MCF 10A (cell line): ENCODE measurements at regions not wholly inside any gene's neighbourhood (a gene's known extent, or its start where the extent isn't known, plus 50 kb on each side); places are given as distances from the start of the nearest gene placed in this dataset.

ENCODE experiments used
- BruUV-seq: library from RNA; stranded (reverse); fragments of 400-500 nt; replicated peaks from 2 replicates; lab custom pipeline; 2021; lab: Mats Ljungman, UMichigan
- CTCF ChIA-PET: fragments of 300-600 bp; sonication (Branson Sonifier 250); formaldehyde crosslinking; extraction: SDS; loops from one replicate; lab custom pipeline; 2021; ENCODE audit warnings: antibody characterized with exemption, inconsistent platforms; lab: Yijun Ruan, JAX
- POLR2A ChIA-PET: fragments of 300-600, 350-650 bp; sonication (Branson Sonifier 250); formaldehyde crosslinking; extraction: SDS; loops from one replicate; lab custom pipeline; 2020; ENCODE audit warnings: antibody characterized with exemption, inconsistent platforms; lab: Yijun Ruan, JAX
- DNase-seq: peaks from one replicate; pipeline ENCODE4 v3.0.0-alpha.2; 2018; ENCODE audit not compliant: unreplicated experiment
- H3K27ac Mint-ChIP-seq: one replicate; pipeline ENCODE4 v1.8.0; 2022; ENCODE audit warnings: mild to moderate bottlenecking, low read depth, mixed read lengths; ENCODE audit not compliant: unreplicated experiment
- H3K27me3 Mint-ChIP-seq: one replicate; pipeline ENCODE4 v1.8.0; 2022; ENCODE audit warnings: mixed read lengths; ENCODE audit not compliant: insufficient read depth, unreplicated experiment
- H3K36me3 Mint-ChIP-seq: one replicate; pipeline ENCODE4 v1.8.0; 2022; ENCODE audit warnings: mild to moderate bottlenecking, moderate library complexity, mixed read lengths; ENCODE audit not compliant: insufficient read depth, unreplicated experiment
- H3K4me1 Mint-ChIP-seq: one replicate; pipeline ENCODE4 v1.8.0; 2022; ENCODE audit warnings: mixed read lengths; ENCODE audit not compliant: insufficient read depth, unreplicated experiment
- H3K4me3 Mint-ChIP-seq: one replicate; pipeline ENCODE4 v1.8.0; 2022; ENCODE audit warnings: mild to moderate bottlenecking, moderate library complexity, mixed read lengths; ENCODE audit not compliant: unreplicated experiment
- H3K9me3 Mint-ChIP-seq: one replicate; pipeline ENCODE4 v1.8.0; 2022; ENCODE audit warnings: mixed read lengths; ENCODE audit not compliant: unreplicated experiment
- CTCF ChIP-seq: fragments of 200-600 bp; IDR thresholded peaks from one replicate; pipeline ENCODE4 v1.8.0; 2022; ENCODE audit warnings: antibody characterized with exemption, mild to moderate bottlenecking; ENCODE audit not compliant: unreplicated experiment
- intact Hi-C: fragments of 100-400 bp; cut with micrococcal nuclease; formaldehyde crosslinking; loops from 2 replicates; pipeline ENCODE4 v1.14.1; 2022

- intact Hi-C loops = loop anchor here (1.0 kb wide), 1 partner anchor 37 kb away; no protein-coding TSS in a partner anchor
- peak overlapping the region; percentile 89 for H3K27ac Mint-ChIP-seq
- no peaks in the 10 kb centered on the region for H3K36me3 Mint-ChIP-seq
- H3K4me3 Mint-ChIP-seq = no peak overlapping the region
- BruUV-seq = no TSS peak
- H3K27me3 Mint-ChIP-seq = no peaks in the 10 kb centered on the region
- ChIA-PET CTCF (interaction anchor here (0.7 kb wide), 1 partner anchor 581 kb away, joined by 3 read pairs; no protein-coding TSS in a partner anchor), POLR2A (interaction anchor here (1.3 to 4.4 kb wide), 2 partner anchors 31 to 257 kb away, joined by 3 to 19 read pairs; no protein-coding TSS in a partner anchor)
- no peaks in the 10 kb centered on the region for H3K9me3 Mint-ChIP-seq
- no peak for TF ChIP-seq CTCF
- peaks cover 49% of the 10 kb centered on the region for H3K4me1 Mint-ChIP-seq
- DNase-seq = peak; percentile 64
These were observed 185.5 kb upstream of the ECI2 start for GRCh38 chr6:4320860-4321259.

GRCh38 chr6:4319981-4320683 is 184.8 kb upstream of the ECI2 start:
- DNase-seq = peak; percentile 62
- CTCF ChIA-PET = interaction anchor here (0.7 to 0.8 kb wide), 2 partner anchors 262 to 582 kb away, joined by 3 to 5 read pairs; no protein-coding TSS in a partner anchor
- TSS peak; percentile 62 for BruUV-seq
- Mint-ChIP-seq H3K4me3 (no peak overlapping the region), H3K27me3 (no peaks in the 10 kb centered on the region), H3K27ac (peak overlapping the region; percentile 89), H3K9me3 (no peaks in the 10 kb centered on the region), H3K4me1 (peaks cover 49% of the 10 kb centered on the region), H3K36me3 (no peaks in the 10 kb centered on the region)
- intact Hi-C loops = loop anchor here (10.0 kb wide), 1 partner anchor 85 kb away; no protein-coding TSS in a partner anchor
- POLR2A ChIA-PET = interaction anchor here (0.7 to 4.4 kb wide), 3 partner anchors 32 to 495 kb away, joined by 3 to 19 read pairs (median 3); no protein-coding TSS in a partner anchor
- no peak for TF ChIP-seq CTCF

- DNase-seq = no peak
- H3K36me3 Mint-ChIP-seq = no peaks in the 10 kb centered on the region
- no peak for TF ChIP-seq CTCF
- intact Hi-C loops = loop anchor here (10.0 kb wide), 1 partner anchor 86 kb away; no protein-coding TSS in a partner anchor
- H3K9me3 Mint-ChIP-seq = peaks cover 8% of the 10 kb centered on the region
- no TSS peak for BruUV-seq
- H3K4me1 Mint-ChIP-seq = peaks cover 49% of the 10 kb centered on the region
- ChIA-PET CTCF (interaction anchor here (0.6 to 1.7 kb wide), 3 partner anchors 34 to 1748 kb away, joined by 3 to 6 read pairs (median 3); no protein-coding TSS in a partner anchor), POLR2A (interaction anchor here (0.6 kb wide), 1 partner anchor 52 kb away, joined by 3 read pairs; no protein-coding TSS in a partner anchor)
- H3K27me3 Mint-ChIP-seq = no peaks in the 10 kb centered on the region
- H3K4me3 Mint-ChIP-seq = no peak overlapping the region
- H3K27ac Mint-ChIP-seq = peak overlapping the region; percentile 89
These were observed 182.9 kb upstream of the ECI2 start for GRCh38 chr6:4318321-4318720.

GRCh38 chr6:4316867-4317400 is 181.6 kb upstream of the ECI2 start:
- intact Hi-C loops = loop anchor here (10.0 kb wide), 1 partner anchor 88 kb away; no protein-coding TSS in a partner anchor
- no peak for TF ChIP-seq CTCF
- DNase-seq = peak; percentile 80
- peaks cover 40% of the 10 kb centered on the region for H3K4me1 Mint-ChIP-seq
- no TSS peak for BruUV-seq
- H3K4me3 Mint-ChIP-seq = no peak overlapping the region
- peak overlapping the region; percentile 96 for H3K27ac Mint-ChIP-seq
- peaks cover 8% of the 10 kb centered on the region for H3K9me3 Mint-ChIP-seq
- ChIA-PET POLR2A (interaction anchor here (0.6 to 1.7 kb wide), 10 partner anchors 11 to 625 kb away, joined by 3 to 10 read pairs (median 4); no protein-coding TSS in a partner anchor), CTCF (interaction anchor here (0.5 to 2.2 kb wide), 7 partner anchors 35 to 827 kb away, joined by 3 to 6 read pairs (median 4); no protein-coding TSS in a partner anchor)
- H3K36me3 Mint-ChIP-seq = no peaks in the 10 kb centered on the region
- H3K27me3 Mint-ChIP-seq = no peaks in the 10 kb centered on the region
